Neural cell (in vitro differentiated cells): ENCODE measurements at regions not wholly inside any gene's neighbourhood (a gene's known extent, or its start where the extent isn't known, plus 50 kb on each side); places are given as distances from the start of the nearest gene placed in this dataset.

Source experiments
- EZH2 ChIP-seq: fragments of 200-600, 300-800 bp; shearing (Covaris generic), sonication (generic); IDR thresholded peaks from 2 replicates; pipeline ENCODE4 v1.6.1; 2014; ENCODE audit warnings: antibody characterized with exemption, low read length, borderline replicate concordance, mild to moderate bottlenecking; ENCODE audit not compliant: insufficient read depth, poor library complexity, severe bottlenecking
- POLR2AphosphoS5 ChIP-seq: IDR thresholded peaks from 2 replicates; pipeline ENCODE4 v1.6.1; 2012
- TF ChIP-seq, protein P1 (sequence below): fragments of 450-650 bp; IDR thresholded peaks from 2 replicates; pipeline ENCODE4 v1.5.1; 2014; ENCODE audit warnings: antibody characterized with exemption, mild to moderate bottlenecking, moderate library complexity; ENCODE audit not compliant: poor library complexity, severe bottlenecking
- TF ChIP-seq, protein P2 (sequence below): IDR thresholded peaks from 2 replicates; pipeline ENCODE4 v1.6.1; 2012; ENCODE audit warnings: borderline replicate concordance

DNA sequence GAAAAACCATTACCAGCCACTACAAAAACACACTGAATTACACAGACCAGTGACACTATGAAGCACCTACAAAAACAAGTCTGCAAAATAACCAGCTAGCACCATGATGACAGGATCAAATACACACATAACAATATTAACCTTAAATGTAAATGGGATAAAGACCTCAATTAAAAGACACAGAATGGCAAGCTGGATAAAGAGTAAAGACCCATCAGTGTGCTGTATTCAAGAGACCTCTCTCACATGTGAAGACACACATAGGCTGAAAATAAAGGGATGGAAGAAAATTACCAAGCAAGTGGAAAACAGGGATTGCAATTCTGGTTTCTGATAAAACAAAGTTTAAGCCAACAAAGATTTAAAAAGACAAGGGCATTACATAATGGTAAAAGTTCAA is 482.7 kb upstream of the MCTP2 start:
- TF ChIP-seq, protein P1, sequence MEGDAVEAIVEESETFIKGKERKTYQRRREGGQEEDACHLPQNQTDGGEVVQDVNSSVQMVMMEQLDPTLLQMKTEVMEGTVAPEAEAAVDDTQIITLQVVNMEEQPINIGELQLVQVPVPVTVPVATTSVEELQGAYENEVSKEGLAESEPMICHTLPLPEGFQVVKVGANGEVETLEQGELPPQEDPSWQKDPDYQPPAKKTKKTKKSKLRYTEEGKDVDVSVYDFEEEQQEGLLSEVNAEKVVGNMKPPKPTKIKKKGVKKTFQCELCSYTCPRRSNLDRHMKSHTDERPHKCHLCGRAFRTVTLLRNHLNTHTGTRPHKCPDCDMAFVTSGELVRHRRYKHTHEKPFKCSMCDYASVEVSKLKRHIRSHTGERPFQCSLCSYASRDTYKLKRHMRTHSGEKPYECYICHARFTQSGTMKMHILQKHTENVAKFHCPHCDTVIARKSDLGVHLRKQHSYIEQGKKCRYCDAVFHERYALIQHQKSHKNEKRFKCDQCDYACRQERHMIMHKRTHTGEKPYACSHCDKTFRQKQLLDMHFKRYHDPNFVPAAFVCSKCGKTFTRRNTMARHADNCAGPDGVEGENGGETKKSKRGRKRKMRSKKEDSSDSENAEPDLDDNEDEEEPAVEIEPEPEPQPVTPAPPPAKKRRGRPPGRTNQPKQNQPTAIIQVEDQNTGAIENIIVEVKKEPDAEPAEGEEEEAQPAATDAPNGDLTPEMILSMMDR = no peak
- TF ChIP-seq, protein P2, sequence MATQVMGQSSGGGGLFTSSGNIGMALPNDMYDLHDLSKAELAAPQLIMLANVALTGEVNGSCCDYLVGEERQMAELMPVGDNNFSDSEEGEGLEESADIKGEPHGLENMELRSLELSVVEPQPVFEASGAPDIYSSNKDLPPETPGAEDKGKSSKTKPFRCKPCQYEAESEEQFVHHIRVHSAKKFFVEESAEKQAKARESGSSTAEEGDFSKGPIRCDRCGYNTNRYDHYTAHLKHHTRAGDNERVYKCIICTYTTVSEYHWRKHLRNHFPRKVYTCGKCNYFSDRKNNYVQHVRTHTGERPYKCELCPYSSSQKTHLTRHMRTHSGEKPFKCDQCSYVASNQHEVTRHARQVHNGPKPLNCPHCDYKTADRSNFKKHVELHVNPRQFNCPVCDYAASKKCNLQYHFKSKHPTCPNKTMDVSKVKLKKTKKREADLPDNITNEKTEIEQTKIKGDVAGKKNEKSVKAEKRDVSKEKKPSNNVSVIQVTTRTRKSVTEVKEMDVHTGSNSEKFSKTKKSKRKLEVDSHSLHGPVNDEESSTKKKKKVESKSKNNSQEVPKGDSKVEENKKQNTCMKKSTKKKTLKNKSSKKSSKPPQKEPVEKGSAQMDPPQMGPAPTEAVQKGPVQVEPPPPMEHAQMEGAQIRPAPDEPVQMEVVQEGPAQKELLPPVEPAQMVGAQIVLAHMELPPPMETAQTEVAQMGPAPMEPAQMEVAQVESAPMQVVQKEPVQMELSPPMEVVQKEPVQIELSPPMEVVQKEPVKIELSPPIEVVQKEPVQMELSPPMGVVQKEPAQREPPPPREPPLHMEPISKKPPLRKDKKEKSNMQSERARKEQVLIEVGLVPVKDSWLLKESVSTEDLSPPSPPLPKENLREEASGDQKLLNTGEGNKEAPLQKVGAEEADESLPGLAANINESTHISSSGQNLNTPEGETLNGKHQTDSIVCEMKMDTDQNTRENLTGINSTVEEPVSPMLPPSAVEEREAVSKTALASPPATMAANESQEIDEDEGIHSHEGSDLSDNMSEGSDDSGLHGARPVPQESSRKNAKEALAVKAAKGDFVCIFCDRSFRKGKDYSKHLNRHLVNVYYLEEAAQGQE = no peak
- TF ChIP-seq POLR2AphosphoS5 = no peak
- no peak for TF ChIP-seq EZH2
